PFSK-1 (cell line): ENCODE measurements at regions not wholly inside any gene's neighbourhood (a gene's known extent, or its start where the extent isn't known, plus 50 kb on each side); places are given as distances from the start of the nearest gene placed in this dataset.

Experiments used
- FOXP2 ChIP-seq: optimal IDR thresholded peaks from 2 replicates; pipeline ENCODE3; 2011; ENCODE audit warnings: borderline replicate concordance, control low read depth, inconsistent platforms; ENCODE audit not compliant: insufficient read depth; ENCODE audit errors: extremely low read length, extremely low read depth
- POLR2AphosphoS5 ChIP-seq: IDR thresholded peaks from 2 replicates; pipeline ENCODE4 v1.6.1; 2012; ENCODE audit warnings: low read depth, mild to moderate bottlenecking, control low read depth, low read length, moderate library complexity
- REST ChIP-seq, 2 experiments: IDR thresholded peaks; 2 replicates each; pipeline versions ENCODE4 v1.6.1 to v1.8.0; 2011 to 2012; ENCODE audit warnings: low read depth in 2 of 2, low read length in 2 of 2, control low read depth in 1 of 2, inconsistent platforms in 1 of 2, mild to moderate bottlenecking in 1 of 2, moderate library complexity in 1 of 2; ENCODE audit not compliant: insufficient read depth in 1 of 2
- SIN3A ChIP-seq: IDR thresholded peaks from 2 replicates; pipeline ENCODE4 v1.6.1; 2012; ENCODE audit warnings: mild to moderate bottlenecking, low read length, moderate library complexity, borderline replicate concordance; ENCODE audit not compliant: insufficient read depth
- TAF1 ChIP-seq: IDR thresholded peaks from 2 replicates; pipeline ENCODE4 v1.6.1; 2012; ENCODE audit warnings: low read length, control low read depth, borderline replicate concordance; ENCODE audit not compliant: insufficient read depth

- no peak for TF ChIP-seq POLR2AphosphoS5
- no peak for TF ChIP-seq SIN3A
- no peak for TF ChIP-seq REST (IDR thresholded peaks at IDR 0.05; ENCODE audit: insufficient read depth in 1 of 2, low read depth in 2 of 2, low read length in 2 of 2)
- TF ChIP-seq FOXP2, result no peak
- TF ChIP-seq TAF1, result no peak
Observed at GRCh38 chr7:98785929-98786571, 83.8 kb downstream of the TMEM130 start.

- TF ChIP-seq SIN3A (no peak), TAF1 (no peak), REST (IDR thresholded peaks at IDR 0.05; ENCODE audit: insufficient read depth in 1 of 2, low read depth in 2 of 2, low read length in 2 of 2) (no peak), FOXP2 (no peak), POLR2AphosphoS5 (no peak)
Observed at GRCh38 chr7:98788966-98789365, 80.8 kb downstream of the TMEM130 start.

GRCh38 chr7:98795741-98796493 lies 73.9 kb downstream of the TMEM130 start:
- TF ChIP-seq POLR2AphosphoS5 (no peak), SIN3A (no peak), FOXP2 (no peak), TAF1 (no peak), REST (IDR thresholded peaks at IDR 0.05; ENCODE audit: insufficient read depth in 1 of 2, low read depth in 2 of 2, low read length in 2 of 2) (no peak)
